SW 1271 (cell line): ENCODE measurements at regions not wholly inside any gene's neighbourhood (a gene's known extent, or its start where the extent isn't known, plus 50 kb on each side); places are given as distances from the start of the nearest gene placed in this dataset.
"Not testable (repeated sequence)": the region's sequence is repeated elsewhere in the genome, so short reads cannot be mapped to it uniquely, and the experiment has no call there.

Experiments used
- DNase-seq, 2 experiments: peaks; one replicate each; lab custom pipeline; 2025; lab: John Stamatoyannopoulos, UW

DNA sequence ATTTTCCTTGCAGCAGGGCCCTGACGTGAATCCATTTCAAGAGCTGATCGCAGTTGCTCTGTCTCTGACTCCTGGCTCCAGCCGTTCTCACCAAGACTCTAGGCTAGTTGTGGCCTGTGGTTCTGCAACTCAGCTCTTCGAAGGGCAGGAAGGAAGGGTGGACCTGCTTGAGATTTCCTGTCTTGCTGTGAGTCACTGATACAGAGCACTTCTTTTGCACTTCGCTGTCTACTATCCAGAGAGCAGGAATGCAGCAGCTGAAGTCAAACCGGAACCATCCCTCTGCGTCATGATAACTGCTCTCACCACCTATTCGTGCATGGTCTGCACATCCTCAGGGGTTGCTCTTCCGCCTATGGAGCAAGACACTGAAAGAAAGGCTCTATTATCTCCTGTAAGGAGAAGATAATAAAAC is 59.7 kb downstream of the RAP2B start:
- peak; percentile 97 to 99 for DNase-seq

- not testable (repeated sequence) for DNase-seq
Observed at GRCh38 chr3:153226877-153227276, 64.9 kb downstream of the RAP2B start.

GRCh38 chr3:153230427-153230826 is 68.4 kb downstream of the RAP2B start:
- DNase-seq = not testable (repeated sequence)

- not testable (repeated sequence) for DNase-seq
Observed at GRCh38 chr3:153231245-153231644, 69.2 kb downstream of the RAP2B start.

- not testable (repeated sequence) for DNase-seq
Observed at GRCh38 chr3:153232050-153232752, 70.2 kb downstream of the RAP2B start.

DNA sequence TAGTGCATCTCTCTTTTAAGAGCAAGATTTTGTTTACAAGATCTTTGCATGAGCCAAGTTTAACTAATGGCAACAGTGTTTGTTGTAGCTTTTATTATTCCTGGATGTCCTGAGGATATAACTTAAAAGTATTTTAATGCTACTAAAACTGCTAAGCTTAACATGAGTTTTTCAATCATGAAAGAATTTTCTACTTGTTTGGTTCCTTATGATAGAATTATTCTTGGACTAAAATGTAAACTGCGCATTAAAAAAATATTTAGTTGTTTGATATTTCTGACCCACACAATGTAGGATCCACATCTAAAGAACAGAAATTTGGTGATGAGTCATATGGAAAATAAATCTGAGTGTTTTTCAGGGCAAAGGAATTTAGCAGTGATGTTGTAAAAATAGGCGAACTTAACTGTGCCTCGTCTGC is 70.8 kb downstream of the RAP2B start:
- DNase-seq = no peak

GRCh38 chr3:153233986-153234385 is 72.0 kb downstream of the RAP2B start:
- no peak for DNase-seq

GRCh38 chr3:153242896-153243295 is 80.9 kb downstream of the RAP2B start:
- DNase-seq = no peak

DNA sequence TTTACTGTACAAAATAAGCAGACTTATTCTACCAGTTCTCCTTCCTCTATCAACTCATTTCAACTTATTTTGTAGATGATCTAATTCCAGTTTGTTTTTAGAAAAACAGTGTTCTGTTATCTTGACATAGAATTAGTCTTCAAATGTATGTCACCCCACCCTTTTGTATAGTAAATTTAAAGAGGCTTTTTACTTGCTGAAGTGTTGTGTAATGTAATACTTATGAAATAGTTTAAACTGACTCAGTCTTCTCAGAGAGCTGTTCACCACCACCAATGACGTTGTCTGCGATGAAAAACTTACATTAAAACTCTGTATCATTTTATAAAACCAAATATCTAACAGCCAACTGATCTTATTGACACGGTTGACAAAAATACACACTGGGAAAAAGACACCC is 82.9 kb downstream of the RAP2B start:
- DNase-seq = no peak

DNA sequence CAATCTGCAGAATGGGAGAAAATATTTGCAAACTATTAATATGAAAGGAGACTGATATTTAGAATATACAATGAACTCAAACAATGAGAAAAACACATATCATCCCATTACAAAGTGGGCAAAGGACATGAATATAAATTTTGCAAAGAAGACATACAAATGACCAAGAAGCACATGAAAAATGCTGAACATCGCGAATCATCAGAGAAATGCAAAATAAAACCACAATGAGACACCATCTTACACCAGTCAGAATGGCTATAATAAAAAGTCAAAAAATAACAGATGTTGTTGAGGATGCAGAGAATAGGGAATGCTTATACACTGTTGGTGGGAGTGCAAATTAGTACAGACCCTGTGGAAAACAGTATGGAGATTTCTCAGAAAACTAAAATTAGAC is 83.6 kb downstream of the RAP2B start:
- DNase-seq = no peak

GRCh38 chr3:153246331-153246730 is 84.3 kb downstream of the RAP2B start:
- DNase-seq = no peak

- no peak for DNase-seq
Observed at GRCh38 chr3:153246806-153247205, 84.8 kb downstream of the RAP2B start.

DNA sequence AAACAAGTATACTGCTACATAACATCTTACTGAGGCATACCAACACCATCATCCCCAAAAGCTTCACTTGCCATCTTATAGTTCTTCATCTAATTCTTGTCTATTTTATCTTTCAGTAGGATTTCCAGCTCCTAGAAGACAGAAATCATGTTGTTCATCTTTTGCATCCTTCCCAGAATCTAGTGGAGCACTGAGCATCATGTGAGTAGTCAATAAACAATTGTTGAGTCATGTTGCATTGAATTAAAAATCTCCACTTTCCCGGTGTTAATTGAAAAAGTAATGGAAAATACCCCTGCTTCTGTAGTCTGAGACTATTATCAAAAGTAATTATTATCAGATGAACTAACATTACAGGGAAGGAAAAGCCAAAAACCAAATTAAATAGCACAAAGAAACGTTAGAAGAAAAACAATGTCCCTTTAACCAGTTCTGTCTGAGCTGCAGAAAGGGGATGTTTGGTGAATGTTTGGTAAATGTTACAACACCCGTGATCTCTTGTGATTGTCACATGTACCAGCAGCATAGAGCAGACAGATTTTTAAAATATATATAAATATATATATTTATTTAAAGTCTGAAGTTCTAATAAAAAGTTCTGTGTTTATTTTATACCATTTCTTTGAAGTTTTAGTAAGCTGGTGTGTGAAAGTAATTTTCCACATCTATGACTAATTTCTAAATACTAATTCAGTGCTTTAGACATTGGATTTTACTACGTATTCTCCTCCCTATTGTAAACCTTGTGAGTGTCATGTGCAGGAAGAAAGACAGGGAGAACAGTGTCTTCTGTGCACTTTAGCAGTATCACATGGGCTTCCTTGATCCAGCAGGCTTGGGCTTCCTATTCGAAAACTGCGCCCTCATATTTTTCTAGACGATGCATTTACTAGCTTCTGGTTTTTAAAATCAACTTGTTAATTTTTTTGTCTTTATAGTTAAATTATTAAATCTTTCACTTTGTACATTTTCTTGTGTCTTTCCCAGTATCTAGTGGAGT is 85.6 kb downstream of the RAP2B start:
- DNase-seq = no peak

GRCh38 chr3:153248835-153249234 is 86.8 kb downstream of the RAP2B start:
- not testable (repeated sequence) for DNase-seq

DNA sequence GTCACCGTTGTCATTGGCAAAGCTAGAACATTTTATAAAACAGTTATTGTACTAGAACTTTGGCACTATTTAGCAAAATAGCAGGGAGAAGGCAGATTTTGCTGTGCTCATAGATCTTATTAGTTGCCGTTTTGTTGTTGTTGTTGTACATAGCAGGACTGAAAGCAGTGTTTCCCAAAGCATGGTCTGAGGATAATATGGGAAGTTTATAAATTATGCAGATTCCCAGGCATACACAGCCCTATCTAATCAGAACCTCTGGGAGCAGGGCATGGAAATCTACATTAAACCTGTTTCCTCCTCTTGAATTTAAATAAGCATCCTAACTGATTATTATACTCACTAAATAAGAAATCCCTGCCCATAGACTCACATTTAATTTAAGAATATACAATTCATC is 87.9 kb downstream of the RAP2B start:
- DNase-seq = no peak

DNA sequence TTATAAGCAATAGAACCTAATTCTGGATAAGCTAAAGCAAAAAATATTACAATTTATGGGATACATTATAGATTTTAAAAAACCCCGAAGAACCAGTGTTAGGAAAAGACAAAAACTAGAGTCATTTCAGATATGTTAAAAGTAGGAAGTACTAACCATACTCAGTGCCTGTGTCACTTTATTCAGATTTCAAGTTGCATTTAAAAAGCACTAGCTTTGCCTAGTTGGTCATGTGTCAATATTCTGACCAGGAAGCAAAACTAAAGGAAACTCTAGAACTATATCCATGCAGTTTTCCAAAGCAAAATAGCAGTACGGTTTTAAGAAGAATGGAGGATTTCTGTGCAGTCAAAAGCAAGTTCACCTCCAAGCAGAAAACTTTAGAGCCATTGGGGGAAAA is 88.4 kb downstream of the RAP2B start:
- no peak for DNase-seq

DNA sequence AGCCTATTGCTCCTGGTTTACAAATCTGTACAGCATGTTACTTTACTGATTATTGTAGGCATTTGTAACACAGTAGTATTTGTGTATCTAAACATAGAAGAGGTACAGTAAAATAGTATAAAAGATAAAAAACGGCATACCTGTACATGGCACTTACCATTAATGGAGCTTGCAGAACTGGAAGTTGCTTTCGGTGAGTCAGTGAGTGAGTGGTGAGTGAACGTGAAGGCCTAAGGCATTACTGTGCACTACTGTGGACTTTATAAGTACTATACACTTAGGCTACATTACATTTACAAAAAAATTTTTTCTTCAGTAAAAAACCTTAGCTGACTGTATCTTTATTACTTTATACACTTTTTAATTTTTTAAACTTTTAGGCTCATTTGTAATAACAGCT is 90.9 kb downstream of the RAP2B start:
- no peak for DNase-seq

GRCh38 chr3:153254361-153254760 is 92.3 kb downstream of the RAP2B start:
- no peak for DNase-seq

DNA sequence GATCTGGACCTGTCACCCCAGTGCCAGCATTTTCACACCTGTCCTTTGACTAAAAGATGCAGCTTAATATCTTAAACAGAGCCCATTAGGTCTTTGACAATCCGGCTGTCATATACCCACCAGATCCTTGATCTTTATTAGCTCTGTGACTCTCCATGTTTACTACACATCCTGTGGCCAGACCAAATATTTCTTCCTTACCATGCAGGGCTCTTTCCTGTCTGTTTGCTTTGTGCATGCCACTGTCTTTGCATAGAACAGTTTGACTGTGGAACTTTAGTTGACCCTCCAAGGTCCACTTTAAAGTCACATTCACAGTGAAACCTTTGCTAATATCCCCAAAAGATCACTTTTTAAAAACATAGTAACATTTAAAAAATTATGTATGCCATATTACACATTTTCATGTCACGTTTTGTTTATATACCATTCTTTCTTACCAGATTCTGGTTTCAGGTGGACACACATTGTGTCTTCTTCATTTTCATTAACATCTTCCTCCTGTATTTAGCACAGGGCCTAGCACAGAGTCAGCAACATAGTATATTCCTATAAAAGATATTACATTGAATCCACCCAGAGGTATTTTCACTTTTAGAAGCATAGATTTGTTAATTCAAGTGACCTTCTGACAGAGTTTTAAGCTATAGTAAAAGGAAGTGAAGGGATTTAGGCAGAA is 95.8 kb downstream of the RAP2B start:
- DNase-seq = no peak

- DNase-seq = no peak
Observed at GRCh38 chr3:153259956-153260355, 97.9 kb downstream of the RAP2B start.

GRCh38 chr3:153260681-153261080 is 98.7 kb downstream of the RAP2B start:
- DNase-seq = no peak

DNA sequence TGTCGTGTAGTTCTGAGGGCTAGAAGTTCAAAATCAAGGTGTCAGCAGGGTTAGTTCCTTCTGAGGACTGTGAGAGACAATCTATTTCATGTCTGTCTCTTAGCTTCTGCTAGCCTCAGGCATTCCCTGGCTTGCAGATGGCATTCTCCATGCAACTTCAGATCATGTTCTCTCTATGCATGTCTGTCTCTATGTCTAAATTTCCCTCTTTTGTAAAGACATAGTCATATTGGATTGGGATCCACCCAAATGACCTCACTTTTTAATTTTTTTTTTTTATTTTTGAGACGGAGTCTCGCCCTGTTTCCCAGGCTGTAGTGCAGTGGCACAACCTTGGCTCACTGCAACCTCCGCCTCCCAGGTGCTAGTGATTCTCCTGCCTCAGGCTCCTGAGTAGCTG is 104.6 kb downstream of the RAP2B start:
- DNase-seq = no peak
